ENCODE measurements at regions not wholly inside any gene's neighbourhood (a gene's known extent, or its start where the extent isn't known, plus 50 kb on each side); places are given as distances from the start of the nearest gene placed in this dataset.

DNA sequence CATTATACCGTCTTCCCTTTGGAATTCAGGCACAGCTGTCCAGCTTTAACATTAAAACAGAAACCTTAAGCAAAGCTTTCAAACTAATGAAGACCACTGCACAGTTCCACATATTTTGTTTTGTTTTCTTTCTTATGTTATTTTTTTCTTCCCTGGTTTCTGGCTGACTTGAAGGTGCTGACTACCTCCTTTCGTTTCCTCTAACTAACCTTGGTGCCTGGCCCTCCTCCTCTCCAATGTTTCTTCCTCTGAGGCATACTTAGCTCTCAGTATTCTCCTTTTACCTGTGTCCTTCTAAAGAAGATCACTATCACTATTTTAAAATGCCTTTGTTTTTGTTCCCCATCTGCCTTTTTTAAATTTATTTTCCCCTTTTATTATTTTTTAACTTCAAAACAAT is 433.3 kb upstream of the SPHKAP start:
- TF ChIP-seq CTCF (conservative IDR thresholded peaks at IDR 0.05; ENCODE audit: low read depth, low read length): no peak
- no peak for TF ChIP-seq EZH2 (IDR thresholded peaks at IDR 0.05; ENCODE audit: low read length, unreplicated experiment)
